GM12892 (cell line): ENCODE measurements at regions not wholly inside any gene's neighbourhood (a gene's known extent, or its start where the extent isn't known, plus 50 kb on each side); places are given as distances from the start of the nearest gene placed in this dataset.

Source experiments
- POLR2A ChIP-seq: IDR thresholded peaks from 2 replicates; pipeline ENCODE4 v1.6.1; 2011; ENCODE audit warnings: low read depth, low read length, control low read depth
- POLR2AphosphoS5 ChIP-seq: IDR thresholded peaks from 2 replicates; pipeline ENCODE4 v1.6.1; 2011; ENCODE audit warnings: low read depth, low read length, control low read depth

DNA sequence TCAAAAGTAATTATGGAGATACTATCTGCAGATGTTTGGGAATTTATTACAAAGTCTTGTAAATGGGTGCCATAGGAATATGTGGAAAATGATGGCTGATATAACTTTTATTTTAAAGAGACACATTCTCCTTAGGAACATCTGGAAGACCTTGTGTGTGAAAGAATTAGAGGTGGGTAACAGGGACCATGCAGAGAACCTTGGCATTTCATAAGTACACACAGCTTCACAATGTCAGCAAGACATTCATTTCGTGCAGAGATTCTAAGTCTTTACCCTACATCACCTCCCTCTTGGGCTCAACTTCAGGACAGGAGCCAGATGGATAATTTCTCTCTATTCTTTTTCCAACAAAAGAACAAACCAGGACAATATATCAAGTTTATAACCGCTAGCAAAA is 458.1 kb upstream of the INTU start:
- TF ChIP-seq POLR2AphosphoS5 = no peak
- TF ChIP-seq POLR2A = no peak
